Left cardiac atrium (tissue), 4 donors: ENCODE measurements at regions not wholly inside any gene's neighbourhood (a gene's known extent, or its start where the extent isn't known, plus 50 kb on each side); places are given as distances from the start of the nearest gene placed in this dataset.

ENCODE experiments used
- ATAC-seq, 2 donors: fragments of 200-7000 bp; cut with Tn5 transposase; one replicate each; pipeline ENCODE4 v1.9.1; 2020; ENCODE audit warnings: mild to moderate bottlenecking in 2 of 2, moderate library complexity in 2 of 2
- DNase-seq: peaks from one replicate; pipeline ENCODE4 v3.0.0-alpha.2; 2020
- intact Hi-C, 2 donors: fragments of 100-400 bp; cut with DNase I; formaldehyde crosslinking; loops; one replicate each; pipeline versions ENCODE4 v1.14.1 to v1.15.1; 2022 to 2023
- donor health status: DM: no; HTN: yes; CAD: no.
- donor health status: DM: no; HTN: yes; CAD: no; lungs with severe emphysema.
- donor health status: DM: yes; HTN: yes; CAD: no.
- donor health status: Dilated cardiomyopathy.

- DNase-seq, result no peak
- intact Hi-C loops, result no loop called here
- ATAC-seq, result no peak
Measured at GRCh38 chr6:90795078-90795477, 208.2 kb upstream of the MAP3K7 start.

- DNase-seq (no peak), ATAC-seq (no peak)
- intact Hi-C loops, result no loop called here
Measured at GRCh38 chr6:90793771-90794170, 206.9 kb upstream of the MAP3K7 start.

- ATAC-seq (no peak), DNase-seq (no peak)
- intact Hi-C loops, result no loop called here
Measured at GRCh38 chr6:90790696-90791095, 203.8 kb upstream of the MAP3K7 start.

GRCh38 chr6:90790058-90790457 lies 203.2 kb upstream of the MAP3K7 start:
- no peak for ATAC-seq
- intact Hi-C loops, result no loop called here
- no peak for DNase-seq

GRCh38 chr6:90788781-90789180 lies 201.9 kb upstream of the MAP3K7 start:
- DNase-seq (no peak), ATAC-seq (no peak)
- intact Hi-C loops, result no loop called here

- no peak for ATAC-seq
- intact Hi-C loops, result no loop called here
- DNase-seq, result no peak
Measured at GRCh38 chr6:90787446-90787845, 200.6 kb upstream of the MAP3K7 start.

- intact Hi-C loops, result no loop called here
- ATAC-seq, result no peak
- DNase-seq, result no peak
Measured at GRCh38 chr6:90780778-90781177, 193.9 kb upstream of the MAP3K7 start.

- DNase-seq (no peak), ATAC-seq (no peak)
- intact Hi-C loops, result no loop called here
Measured at GRCh38 chr6:90780141-90780540, 193.3 kb upstream of the MAP3K7 start.

GRCh38 chr6:90778417-90779203 lies 191.7 kb upstream of the MAP3K7 start:
- intact Hi-C loops, result no loop called here
- ATAC-seq (no peak), DNase-seq (no peak)

- intact Hi-C loops, result no loop called here
- ATAC-seq (no peak), DNase-seq (no peak)
Measured at GRCh38 chr6:90770778-90771177, 183.9 kb upstream of the MAP3K7 start.

GRCh38 chr6:90765895-90766294 lies 179.0 kb upstream of the MAP3K7 start:
- no peak for ATAC-seq
- intact Hi-C loops, result no loop called here
- no peak for DNase-seq

- DNase-seq (no peak), ATAC-seq (no peak)
- intact Hi-C loops, result no loop called here
Measured at GRCh38 chr6:90765491-90765890, 178.6 kb upstream of the MAP3K7 start.

- intact Hi-C loops, result no loop called here
- no peak for ATAC-seq
- DNase-seq, result no peak
Measured at GRCh38 chr6:90764001-90764400, 177.1 kb upstream of the MAP3K7 start.

- intact Hi-C loops, result no loop called here
- DNase-seq (no peak), ATAC-seq (no peak)
Measured at GRCh38 chr6:90759664-90760063, 172.8 kb upstream of the MAP3K7 start.

GRCh38 chr6:90758741-90759140 lies 171.9 kb upstream of the MAP3K7 start:
- DNase-seq (no peak), ATAC-seq (no peak)
- intact Hi-C loops, result no loop called here

GRCh38 chr6:90753820-90754643 lies 167.2 kb upstream of the MAP3K7 start:
- DNase-seq (no peak), ATAC-seq (no peak)
- intact Hi-C loops, result no loop called here

- intact Hi-C loops, result no loop called here
Measured at GRCh38 chr6:90739802-90740201, 152.9 kb upstream of the MAP3K7 start.

GRCh38 chr6:90739339-90739738 lies 152.5 kb upstream of the MAP3K7 start:
- DNase-seq (no peak), ATAC-seq (no peak)
- intact Hi-C loops, result no loop called here

More at GRCh38 chr6:90739802-90740201, 152.9 kb upstream of the MAP3K7 start:
- DNase-seq (no peak), ATAC-seq (no peak)

GRCh38 chr6:90730151-90730673 lies 143.3 kb upstream of the MAP3K7 start:
- no peak for ATAC-seq
- no peak for DNase-seq
- intact Hi-C loops, result no loop called here

GRCh38 chr6:90729057-90729456 lies 142.2 kb upstream of the MAP3K7 start:
- intact Hi-C loops, result no loop called here
- ATAC-seq, result no peak
- no peak for DNase-seq
